GM18861 (cell line): ENCODE measurements at regions not wholly inside any gene's neighbourhood (a gene's known extent, or its start where the extent isn't known, plus 50 kb on each side); places are given as distances from the start of the nearest gene placed in this dataset.

Experiments
- ATAC-seq: cut with Tn5 transposase; IDR thresholded peaks from one replicate; pipeline ENCODE4 v1.9.1; 2021; ENCODE audit not compliant: unreplicated experiment

GRCh38 chr2:15855766-15856260 is 84.5 kb upstream of the MYCN start:
- no peak for ATAC-seq

DNA sequence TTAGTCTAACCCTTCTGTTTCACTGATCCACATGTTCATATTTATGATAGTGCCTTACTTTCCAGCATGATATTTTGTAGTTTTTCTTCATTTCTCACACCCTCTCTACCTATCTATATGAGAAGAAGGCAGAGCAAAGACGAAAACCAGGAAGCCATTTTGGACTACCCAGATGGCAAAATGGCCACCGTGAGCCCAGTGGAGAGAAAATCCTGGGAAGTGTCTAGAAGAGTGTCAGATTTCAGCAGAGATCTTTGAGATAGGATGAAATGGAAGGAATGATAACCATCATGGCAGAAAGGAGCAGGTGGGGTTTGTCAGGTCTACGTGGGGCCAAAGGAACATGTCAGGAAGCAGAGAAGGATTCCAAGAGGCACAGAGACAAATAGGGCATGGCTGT is 84.0 kb upstream of the MYCN start:
- no peak for ATAC-seq

DNA sequence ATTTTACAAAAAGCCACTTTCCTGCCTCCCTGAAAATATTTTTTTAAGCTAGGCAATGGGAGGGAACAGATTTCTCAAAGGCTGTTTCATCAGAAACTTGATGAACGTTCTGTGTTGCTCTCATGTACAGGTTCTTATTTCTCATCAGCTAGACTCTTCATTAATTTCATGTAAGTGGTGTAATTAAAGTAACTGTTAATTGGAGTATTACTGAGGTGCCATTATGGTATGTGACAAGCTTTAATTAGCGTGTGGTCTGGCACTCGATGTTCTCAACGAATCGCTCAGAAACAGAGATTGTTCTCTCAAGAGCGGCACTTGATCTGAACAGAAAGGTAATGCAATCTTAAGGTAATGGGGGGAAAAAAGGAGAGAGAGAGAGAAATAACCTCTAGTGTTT is 81.9 kb upstream of the MYCN start:
- no peak for ATAC-seq

GRCh38 chr2:15860051-15860663 is 80.2 kb upstream of the MYCN start:
- ATAC-seq = no peak

GRCh38 chr2:15860760-15861159 is 79.6 kb upstream of the MYCN start:
- no peak for ATAC-seq

DNA sequence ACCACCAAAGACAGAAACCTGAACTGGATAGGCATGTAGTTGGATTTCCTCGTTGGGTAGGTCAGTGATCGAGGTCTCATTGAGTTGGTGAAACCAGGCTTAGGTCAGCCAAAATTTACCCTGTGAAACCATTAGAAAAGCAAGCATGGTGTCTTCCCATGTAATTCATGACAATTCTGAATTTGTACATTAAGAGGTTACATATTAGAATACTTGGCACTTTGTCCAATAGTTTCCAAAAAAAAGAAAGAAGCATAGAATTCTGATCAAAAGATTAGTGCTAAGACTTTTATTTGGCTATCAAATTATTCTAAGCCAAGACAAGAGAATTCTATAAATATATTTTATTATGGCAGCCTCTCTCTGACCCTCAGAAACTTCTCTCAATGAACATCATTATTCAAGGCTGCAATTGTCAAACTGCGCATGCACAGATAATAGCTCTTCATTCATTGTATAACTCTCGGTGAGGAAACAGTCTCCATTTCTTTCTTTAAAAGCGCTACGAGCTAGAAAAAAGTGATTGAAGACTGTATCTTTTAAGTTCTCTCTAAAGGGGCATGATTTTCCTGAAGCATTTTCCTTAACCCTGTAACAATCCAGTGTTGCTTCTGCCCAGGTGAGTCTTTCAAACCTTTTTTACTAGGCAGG is 79.1 kb upstream of the MYCN start:
- no peak for ATAC-seq

GRCh38 chr2:15861898-15862297 is 78.5 kb upstream of the MYCN start:
- ATAC-seq = no peak

GRCh38 chr2:15863089-15863488 is 77.3 kb upstream of the MYCN start:
- no peak for ATAC-seq

DNA sequence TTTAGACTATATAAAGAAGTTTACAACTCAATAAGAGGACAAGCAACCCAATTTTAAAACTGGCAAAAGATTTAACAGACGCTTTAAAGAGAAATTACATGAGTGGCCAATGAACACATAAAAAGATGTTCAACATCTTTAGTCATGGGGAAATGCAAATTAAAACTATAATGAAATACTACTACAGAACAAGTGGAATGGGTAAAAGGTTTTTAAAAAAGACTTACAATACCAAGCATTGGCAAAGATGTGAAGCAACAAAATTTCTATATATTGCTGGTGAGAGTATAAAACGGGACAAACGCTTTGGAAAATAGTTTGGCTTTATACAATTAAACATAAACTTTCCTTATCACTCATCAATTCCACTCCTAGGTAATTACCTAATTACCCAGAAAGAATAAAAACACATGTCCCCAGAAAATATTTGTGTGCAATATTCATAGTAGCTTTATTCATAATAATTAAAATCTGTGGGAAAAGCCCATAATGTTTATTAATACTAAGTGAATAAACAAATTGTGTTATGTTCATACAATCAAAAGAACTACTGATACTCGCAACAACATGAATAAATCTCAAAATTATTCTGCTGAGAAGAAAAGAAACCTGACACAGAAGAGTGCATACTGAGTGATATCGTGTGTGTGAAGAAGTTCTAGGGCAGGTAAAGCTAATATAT is 76.7 kb upstream of the MYCN start:
- no peak for ATAC-seq

GRCh38 chr2:15864176-15864769 is 76.1 kb upstream of the MYCN start:
- ATAC-seq = no peak

- no peak for ATAC-seq
Observed at GRCh38 chr2:15865923-15866322, 74.4 kb upstream of the MYCN start.

- no peak for ATAC-seq
Observed at GRCh38 chr2:15866563-15867193, 73.7 kb upstream of the MYCN start.

GRCh38 chr2:15867194-15868171 is 72.9 kb upstream of the MYCN start:
- ATAC-seq = no peak

DNA sequence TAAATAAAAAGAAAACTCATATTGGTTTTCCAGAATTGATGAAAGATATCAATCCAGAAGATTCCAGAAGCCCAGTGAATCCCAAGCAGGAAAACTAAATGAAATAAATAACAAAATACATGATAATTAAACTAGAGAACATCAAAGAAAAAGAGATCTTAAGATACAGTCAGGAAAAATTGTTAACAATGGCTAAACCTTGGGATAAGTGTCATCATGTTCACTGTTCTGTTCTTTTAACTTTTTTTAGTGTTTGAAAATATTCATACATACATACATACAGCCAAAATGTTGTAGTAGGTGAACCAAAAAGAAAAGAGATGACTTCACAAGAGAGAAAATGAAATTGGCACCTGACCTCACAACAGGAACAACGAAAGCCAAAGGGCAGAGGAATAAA is 72.2 kb upstream of the MYCN start:
- no peak for ATAC-seq

GRCh38 chr2:15868704-15869103 is 71.6 kb upstream of the MYCN start:
- no peak for ATAC-seq

- no peak for ATAC-seq
Observed at GRCh38 chr2:15869396-15869795, 71.0 kb upstream of the MYCN start.

DNA sequence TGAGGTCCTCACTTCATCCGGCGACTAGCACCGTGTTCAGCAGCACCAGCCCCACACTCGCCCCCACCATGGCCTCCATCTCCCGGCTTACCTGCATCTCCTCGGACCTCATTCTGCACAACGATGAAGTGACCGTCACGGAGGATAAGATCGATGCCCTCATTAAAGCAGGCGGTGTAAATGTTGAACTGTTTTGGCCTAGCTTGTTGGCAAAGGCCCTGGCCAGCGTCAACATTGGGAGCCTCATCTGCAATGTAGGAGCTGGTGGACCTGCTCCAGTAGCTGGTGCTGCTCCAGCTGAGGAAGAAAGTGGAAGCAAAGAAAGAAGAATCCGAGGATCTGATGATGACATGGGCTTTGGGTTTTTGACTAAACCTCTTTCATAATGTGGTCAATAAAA is 70.5 kb upstream of the MYCN start:
- no peak for ATAC-seq

GRCh38 chr2:15870565-15870964 is 69.8 kb upstream of the MYCN start:
- ATAC-seq = no peak

GRCh38 chr2:15871239-15871783 is 69.0 kb upstream of the MYCN start:
- no peak for ATAC-seq

DNA sequence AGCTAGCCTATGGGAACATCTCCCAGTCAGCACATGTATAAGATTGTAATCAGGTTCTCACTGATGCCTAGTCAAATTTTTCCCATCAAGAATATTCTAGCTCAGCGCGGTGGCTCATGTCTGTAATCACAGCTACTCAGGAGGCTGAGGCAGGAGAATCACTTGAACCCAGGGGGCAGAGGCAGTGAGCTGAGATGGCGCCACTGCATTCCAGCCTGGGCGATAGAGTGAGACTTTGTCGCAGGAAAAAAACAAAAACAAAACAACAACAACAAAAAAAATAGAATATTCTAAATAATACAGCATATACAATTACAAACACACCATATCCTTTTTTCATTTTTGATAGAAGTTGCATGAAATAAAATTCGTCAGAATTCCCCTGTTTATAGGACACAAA is 67.5 kb upstream of the MYCN start:
- ATAC-seq = no peak
